K562 (cell line): ENCODE measurements at regions not wholly inside any gene's neighbourhood (a gene's known extent, or its start where the extent isn't known, plus 50 kb on each side); places are given as distances from the start of the nearest gene placed in this dataset.

Source experiments
- ATAC-seq: fragments of 200-7000 bp; cut with Tn5 transposase; 3 replicates; pipeline ENCODE4 v1.9.1; 2020; ENCODE audit warnings: moderate library complexity
- BruUV-seq: library from RNA; stranded (reverse); fragments of 400-500 nt; replicated peaks from 2 replicates; lab custom pipeline; 2021; lab: Mats Ljungman, UMichigan
- CTCF ChIA-PET: fragments of 300-600 bp; formaldehyde crosslinking; extraction: SDS; loops from one replicate; lab custom pipeline; 2021; ENCODE audit warnings: low intra/inter-chr PET ratio; lab: Yijun Ruan, JAX
- POLR2A ChIA-PET: fragments of 300-600, 350-650 bp; sonication (Branson Sonifier 250); formaldehyde crosslinking; extraction: SDS; loops from one replicate; lab custom pipeline; 2021; ENCODE audit warnings: antibody characterized with exemption, inconsistent platforms; lab: Yijun Ruan, JAX
- DNase-seq, 4 experiments: peaks; one replicate each; pipeline versions ENCODE4 v3.0.0 to v3.0.0-alpha.2; 2011 to 2018; ENCODE audit warnings: low spot score in 3 of 4, mixed read lengths in 3 of 4; ENCODE audit errors: extremely low read depth in 1 of 4
- FAIRE-seq: peaks from 2 replicates; lab custom pipeline; 2011; peaks lifted over from hg19 to GRCh38; lab: Jason Lieb, UNC
- H2AFZ ChIP-seq: 2 replicates; pipeline ENCODE4 v1.6.0; 2011; ENCODE audit warnings: low read depth, low read length, control low read depth, inconsistent platforms
- H3K27ac ChIP-seq: fragments of 200-600 bp; 3 replicates; pipeline ENCODE4 v1.8.0; 2011; ENCODE audit warnings: low read depth, mild to moderate bottlenecking, control low read depth, inconsistent platforms, low read length, moderate library complexity, mixed read lengths; ENCODE audit errors: extremely low read depth
- H3K27me3 ChIP-seq, 2 experiments: fragments of 300-600 bp in 1 of 2; 2 replicates in 1 of 2; 3 replicates in 1 of 2; pipeline versions ENCODE4 v1.6.0 to v1.8.0; 2011; ENCODE audit warnings: inconsistent platforms in 2 of 2, low read length in 2 of 2, mild to moderate bottlenecking in 1 of 2, mixed read lengths in 1 of 2, moderate library complexity in 1 of 2; ENCODE audit not compliant: control insufficient read depth in 2 of 2, insufficient read depth in 2 of 2
- H3K36me3 ChIP-seq: fragments of 300-600 bp; 3 replicates; pipeline ENCODE4 v1.8.0; 2011; ENCODE audit warnings: mild to moderate bottlenecking, low read length, inconsistent platforms; ENCODE audit not compliant: control insufficient read depth, insufficient read depth
- H3K4me1 ChIP-seq, 2 experiments: fragments of 200-600 bp in 1 of 2; replicated peaks in 1 of 2; 2 replicates in 1 of 2; 3 replicates in 1 of 2; pipeline versions ENCODE4 v1.5.1 to v1.8.0; 2011; ENCODE audit warnings: inconsistent platforms in 2 of 2, low read length in 2 of 2, mild to moderate bottlenecking in 1 of 2, mixed read lengths in 1 of 2, moderate library complexity in 1 of 2; ENCODE audit not compliant: control insufficient read depth in 2 of 2, insufficient read depth in 2 of 2
- H3K4me2 ChIP-seq: 2 replicates; pipeline ENCODE4 v1.6.1; 2011; ENCODE audit warnings: low read length, control low read depth, inconsistent platforms, mixed read lengths; ENCODE audit not compliant: insufficient read depth
- H3K4me3 ChIP-seq: fragments of 200-600 bp; sonication (generic), shearing (Covaris generic); 2 replicates; pipeline ENCODE4 v1.5.1; 2016; ENCODE audit warnings: control low read depth, inconsistent platforms
- H3K79me2 ChIP-seq: fragments of 200-600 bp; 3 replicates; pipeline ENCODE4 v1.8.0; 2011; ENCODE audit warnings: low read length, inconsistent platforms; ENCODE audit not compliant: control insufficient read depth, insufficient read depth
- H3K9ac ChIP-seq, 2 experiments: 2 replicates each; pipeline versions ENCODE4 v1.6.0 to v1.6.1; 2011; ENCODE audit warnings: low read depth in 2 of 2, low read length in 2 of 2, control low read depth in 1 of 2, inconsistent platforms in 1 of 2, mild to moderate bottlenecking in 1 of 2, mixed read lengths in 1 of 2; ENCODE audit not compliant: insufficient read depth in 1 of 2
- H3K9me1 ChIP-seq: one replicate; pipeline ENCODE4 v1.6.0; 2011; ENCODE audit warnings: inconsistent platforms, mild to moderate bottlenecking, low read length, moderate library complexity; ENCODE audit not compliant: control insufficient read depth, insufficient read depth
- H3K9me3 ChIP-seq: replicated peaks from 2 replicates; pipeline ENCODE4 v1.5.1; 2011; ENCODE audit warnings: low read depth, low read length, inconsistent platforms; ENCODE audit not compliant: control insufficient read depth, insufficient read depth
- H4K20me1 ChIP-seq: replicated peaks from 2 replicates; pipeline ENCODE4 v1.6.1; 2011; ENCODE audit warnings: low read length, inconsistent platforms, mixed read lengths; ENCODE audit not compliant: control insufficient read depth, insufficient read depth
- E2F8 ChIP-seq: fragments of 450-650 bp; IDR thresholded peaks from 2 replicates; pipeline ENCODE4 v1.7.1; 2018; ENCODE audit warnings: mild to moderate bottlenecking, low read depth; ENCODE audit not compliant: partially characterized antibody
- RERE ChIP-seq: sonication (generic); formaldehyde crosslinking; IDR thresholded peaks from 2 replicates; pipeline ENCODE4 v1.8.0; 2023; ENCODE audit warnings: missing genetic modification reagents, mild to moderate bottlenecking, borderline replicate concordance
- TGIF2 ChIP-seq: sonication (generic); formaldehyde crosslinking; IDR thresholded peaks from 2 replicates; pipeline ENCODE4 v1.8.1; 2022; ENCODE audit warnings: mild to moderate bottlenecking, missing genetic modification reagents, moderate library complexity
- WGBS: fragments of 100-300 bp; shearing (Covaris generic); methylation state at CpG from one replicate; pipeline ENCODE4 v1.1.6; 2016; ENCODE audit warnings: low coverage, mixed read lengths; ENCODE audit not compliant: insufficient coverage; ENCODE audit errors: missing lambda C conversion rate; 5-methylcytosine and 5-hydroxymethylcytosine counted together
- in situ Hi-C: fragments of 300-500 bp; cut with MboI; formaldehyde crosslinking; loops from 4 replicates; pipeline ENCODE4 v1.15.0; 2018; ENCODE audit warnings: inconsistent platforms, mixed read lengths
- intact Hi-C: fragments of 100-400 bp; cut with micrococcal nuclease; formaldehyde crosslinking; loops from 2 replicates; pipeline ENCODE4 v1.14.2; 2022

GRCh38 chr11:112541140-112542046 is 280.7 kb upstream of the PLET1 start:
- intact Hi-C loops = no loop called here

More at GRCh38 chr11:112541140-112542046, 280.7 kb upstream of the PLET1 start:
- Histone ChIP-seq H3K36me3 (no peaks in the 10 kb centered on the region), H3K27me3 (peaks cover 0 to 2% of the 10 kb centered on the region in 2 experiments; a peak in 2 of 5 replicates), H3K79me2 (no peaks in the 10 kb centered on the region), H4K20me1 (no peaks in the 10 kb centered on the region; the same call in 1 of the 2 replicates), H3K9me3 (no peaks in the 10 kb centered on the region), H3K9me1 (no peaks in the 10 kb centered on the region), H3K4me1 (no peaks in the 10 kb centered on the region), H3K27ac (no peak overlapping the region), H3K9ac (no peak overlapping the region), H3K4me2 (no peak overlapping the region), H2AFZ (no peak overlapping the region), H3K4me3 (no peak overlapping the region)
- TF ChIP-seq E2F8 (no peak), RERE (CRISPR knock-in tag) (no peak), TGIF2 (CRISPR knock-in tag) (no peak)
- no TSS peak for BruUV-seq
- ATAC-seq (no peak), DNase-seq (no peak), FAIRE-seq (no peak)
- 0% methylated on average over 3 of the region's 3 CpGs for WGBS
- ChIA-PET POLR2A (no interaction called here), CTCF (no interaction called here)
- in situ Hi-C loops = no loop called here
